H1 (cell line): ENCODE measurements at regions not wholly inside any gene's neighbourhood (a gene's known extent, or its start where the extent isn't known, plus 50 kb on each side); places are given as distances from the start of the nearest gene placed in this dataset.

Experiments
- CTCF ChIA-PET: fragments of 300-600 bp; sonication (Branson Sonifier 250); formaldehyde crosslinking; loops from one replicate; lab custom pipeline; 2021; ENCODE audit not compliant: partially characterized antibody; lab: Charles Lee
- POLR2A ChIA-PET: fragments of 300-600 bp; sonication (Branson Sonifier 250); formaldehyde crosslinking; loops from one replicate; lab custom pipeline; 2021; ENCODE audit warnings: inconsistent platforms; ENCODE audit not compliant: partially characterized antibody; lab: Charles Lee
- DNase-seq, 2 experiments: peaks; one replicate each; pipeline versions ENCODE4 v3.0.0 to v3.0.0-alpha.2; 2010 to 2022; ENCODE audit warnings: low spot score in 2 of 2, low read depth in 1 of 2, mixed read lengths in 1 of 2
- FAIRE-seq: peaks from 2 replicates; lab custom pipeline; 2011; peaks lifted over from hg19 to GRCh38; lab: Jason Lieb, UNC
- H2AFZ ChIP-seq: 2 replicates; pipeline ENCODE4 v1.8.1; 2012; ENCODE audit warnings: low read length, inconsistent platforms
- H2AK5ac ChIP-seq: 2 replicates; pipeline ENCODE4 v1.6.1; 2013; ENCODE audit warnings: low read depth, low read length
- H2BK120ac ChIP-seq: replicated peaks from 2 replicates; pipeline ENCODE3; 2013; ENCODE audit warnings: low read depth, low read length, inconsistent platforms
- H2BK12ac ChIP-seq: 2 replicates; pipeline ENCODE4 v1.6.1; 2013; ENCODE audit warnings: low read depth, low read length
- H2BK15ac ChIP-seq: 2 replicates; pipeline ENCODE4 v1.6.1; 2013; ENCODE audit warnings: low read length
- H2BK20ac ChIP-seq: 2 replicates; pipeline ENCODE4 v1.6.1; 2013; ENCODE audit warnings: low read length
- H2BK5ac ChIP-seq: 2 replicates; pipeline ENCODE4 v1.6.1; 2013; ENCODE audit warnings: low read depth, low read length
- H3K14ac ChIP-seq: 2 replicates; pipeline ENCODE4 v1.6.1; 2013; ENCODE audit warnings: inconsistent platforms; ENCODE audit not compliant: insufficient read length
- H3K18ac ChIP-seq: 2 replicates; pipeline ENCODE4 v1.6.1; 2013; ENCODE audit warnings: low read length; ENCODE audit errors: extremely low read depth
- H3K23ac ChIP-seq: 2 replicates; pipeline ENCODE4 v1.6.1; 2013; ENCODE audit warnings: inconsistent platforms; ENCODE audit not compliant: insufficient read length
- H3K23me2 ChIP-seq: 2 replicates; pipeline ENCODE4 v1.6.1; 2013; ENCODE audit warnings: low read depth, low read length
- H3K27ac ChIP-seq: 2 replicates; pipeline ENCODE4 v1.6.1; 2011; ENCODE audit warnings: low read depth, low read length, inconsistent platforms
- H3K27me3 ChIP-seq, 4 experiments: replicated peaks in 1 of 4; 1 replicate in 1 of 4; 2 replicates in 3 of 4; pipeline versions ENCODE4 v1.6.1 to v1.8.1; 2011 to 2013; ENCODE audit warnings: low read length in 3 of 4, mild to moderate bottlenecking in 3 of 4, inconsistent platforms in 2 of 4, mixed read lengths in 2 of 4, moderate library complexity in 1 of 4; ENCODE audit not compliant: control insufficient read depth in 3 of 4, insufficient read depth in 3 of 4; ENCODE audit errors: extremely low read depth in 1 of 4
- H3K36me3 ChIP-seq, 4 experiments: 2 replicates each; pipeline versions ENCODE4 v1.6.1 to v1.8.1; 2011 to 2013; ENCODE audit warnings: mild to moderate bottlenecking in 4 of 4, low read length in 3 of 4, moderate library complexity in 2 of 4, control low read depth in 1 of 4, inconsistent platforms in 1 of 4; ENCODE audit not compliant: insufficient read depth in 4 of 4, control insufficient read depth in 2 of 4
- H3K4ac ChIP-seq: replicated peaks from 2 replicates; pipeline ENCODE3; 2013; ENCODE audit warnings: low read length, low read depth, mixed read lengths, inconsistent platforms; ENCODE audit not compliant: insufficient read length
- H3K4me1 ChIP-seq, 4 experiments: replicated peaks in 1 of 4; 1 replicate in 1 of 4; 2 replicates in 3 of 4; pipeline versions ENCODE4 v1.6.1 to v1.8.1; 2011 to 2013; ENCODE audit warnings: low read length in 3 of 4, inconsistent platforms in 2 of 4, mixed read lengths in 1 of 4; ENCODE audit not compliant: insufficient read depth in 4 of 4, control insufficient read depth in 3 of 4
- H3K4me2 ChIP-seq, 2 experiments: 2 replicates each; pipeline versions ENCODE4 v1.6.1 to v1.8.1; 2011 to 2013; ENCODE audit warnings: low read depth in 2 of 2, low read length in 2 of 2, control low read depth in 1 of 2, inconsistent platforms in 1 of 2, mild to moderate bottlenecking in 1 of 2; ENCODE audit not compliant: insufficient read depth in 1 of 2
- H3K4me3 ChIP-seq, 4 experiments: fragments of 200-600, 300-600 bp in 1 of 4; sonication (generic), shearing (Covaris generic), sonication (Bioruptor Twin) in 1 of 4; 2 replicates each; pipeline versions ENCODE4 v1.5.1 to v1.8.1; 2011 to 2016; ENCODE audit warnings: low read length in 4 of 4, low read depth in 3 of 4, control low read depth in 2 of 4, inconsistent platforms in 2 of 4, mild to moderate bottlenecking in 2 of 4, mixed read lengths in 1 of 4, moderate library complexity in 1 of 4; ENCODE audit not compliant: insufficient read depth in 2 of 4; ENCODE audit errors: extremely low read depth in 1 of 4
- H3K56ac ChIP-seq: replicated peaks from 2 replicates; pipeline ENCODE3; 2013; ENCODE audit warnings: low read depth, mild to moderate bottlenecking, mixed read lengths, low read length, inconsistent platforms; ENCODE audit not compliant: insufficient read length
- H3K79me1 ChIP-seq: 2 replicates; pipeline ENCODE4 v1.6.1; 2013; ENCODE audit warnings: low read depth, low read length, control low read depth
- H3K79me2 ChIP-seq, 2 experiments: 2 replicates each; pipeline versions ENCODE4 v1.6.1 to v1.8.1; 2012 to 2013; ENCODE audit warnings: low read length in 2 of 2, mild to moderate bottlenecking in 2 of 2, inconsistent platforms in 1 of 2; ENCODE audit not compliant: insufficient read depth in 2 of 2, control insufficient read depth in 1 of 2
- H3K9ac ChIP-seq, 4 experiments: replicated peaks in 1 of 4; 1 replicate in 1 of 4; 2 replicates in 3 of 4; pipeline versions ENCODE4 v1.6.1 to v1.8.1; 2011 to 2013; ENCODE audit warnings: low read depth in 3 of 4, low read length in 3 of 4, control low read depth in 2 of 4, mild to moderate bottlenecking in 2 of 4, moderate library complexity in 2 of 4, inconsistent platforms in 1 of 4; ENCODE audit errors: extremely low read depth in 1 of 4
- H3K9me3 ChIP-seq, 2 experiments: 2 replicates each; pipeline versions ENCODE4 v1.6.1 to v1.8.1; 2012 to 2013; ENCODE audit warnings: mild to moderate bottlenecking in 2 of 2, moderate library complexity in 2 of 2, control low read depth in 1 of 2, inconsistent platforms in 1 of 2, low read depth in 1 of 2, low read length in 1 of 2, mixed read lengths in 1 of 2; ENCODE audit not compliant: insufficient read depth in 2 of 2
- H4K20me1 ChIP-seq, 2 experiments: replicated peaks in 1 of 2; 2 replicates each; pipeline versions ENCODE3 to v1.8.1; 2011 to 2013; ENCODE audit warnings: inconsistent platforms in 2 of 2, low read length in 2 of 2, mild to moderate bottlenecking in 1 of 2; ENCODE audit not compliant: insufficient read depth in 2 of 2, control insufficient read depth in 1 of 2
- H4K5ac ChIP-seq: 2 replicates; pipeline ENCODE4 v1.6.1; 2013; ENCODE audit warnings: low read length, low read depth, mixed read lengths, inconsistent platforms; ENCODE audit not compliant: insufficient read length
- H4K8ac ChIP-seq: 2 replicates; pipeline ENCODE4 v1.8.0; 2013; ENCODE audit warnings: mild to moderate bottlenecking, moderate library complexity, low read length, inconsistent platforms; ENCODE audit not compliant: insufficient read depth; ENCODE audit errors: extremely low read depth
- H4K91ac ChIP-seq: replicated peaks from 2 replicates; pipeline ENCODE3; 2013; ENCODE audit warnings: low read length, mixed read lengths, inconsistent platforms; ENCODE audit not compliant: insufficient read length
- BACH1 ChIP-seq: IDR thresholded peaks from 2 replicates; pipeline ENCODE4 v1.6.1; 2012; ENCODE audit warnings: low read length, improper control_type of control experiment
- CEBPB ChIP-seq: IDR thresholded peaks from 2 replicates; pipeline ENCODE4 v1.6.1; 2012; ENCODE audit warnings: low read depth, low read length
- EP300 ChIP-seq, 2 experiments: IDR thresholded peaks; 1 replicate in 1 of 2; 2 replicates in 1 of 2; pipeline ENCODE4 v1.6.1; 2011 to 2012; ENCODE audit warnings: low read depth in 2 of 2, low read length in 2 of 2, mild to moderate bottlenecking in 2 of 2, borderline replicate concordance in 1 of 2, inconsistent platforms in 1 of 2, moderate library complexity in 1 of 2
- GABPA ChIP-seq: IDR thresholded peaks from 2 replicates; pipeline ENCODE4 v1.6.1; 2011; ENCODE audit warnings: mild to moderate bottlenecking, low read length, moderate library complexity, borderline replicate concordance; ENCODE audit not compliant: insufficient read depth
- JUN ChIP-seq: IDR thresholded peaks from 2 replicates; pipeline ENCODE4 v1.6.1; 2011; ENCODE audit warnings: low read depth, mild to moderate bottlenecking, improper control_type of control experiment, low read length
- KDM1A ChIP-seq: fragments of 200-600, 300-600 bp; sonication (generic); IDR thresholded peaks from 2 replicates; pipeline ENCODE4 v1.7.1; 2016; ENCODE audit warnings: mild to moderate bottlenecking, low read length, borderline replicate concordance
- KDM4A ChIP-seq: IDR thresholded peaks from one replicate; pipeline ENCODE4 v1.7.1; 2012; ENCODE audit warnings: low read depth, mild to moderate bottlenecking, moderate library complexity, low read length, inconsistent platforms; ENCODE audit not compliant: severe bottlenecking
- RFX5 ChIP-seq: IDR thresholded peaks from 2 replicates; pipeline ENCODE4 v1.6.1; 2011; ENCODE audit warnings: low read depth, low read length, improper control_type of control experiment, borderline replicate concordance
- RNF2 ChIP-seq: fragments of 200-900, 300-1000 bp; sonication (generic); IDR thresholded peaks from 2 replicates; pipeline ENCODE4 v1.7.1; 2016; ENCODE audit warnings: borderline replicate concordance, low read depth, mild to moderate bottlenecking, antibody characterized with exemption, low read length; ENCODE audit not compliant: poor library complexity, severe bottlenecking; ENCODE audit errors: missing control alignments
- RXRA ChIP-seq: IDR thresholded peaks from 2 replicates; pipeline ENCODE4 v1.6.1; 2011; ENCODE audit warnings: low read depth, mild to moderate bottlenecking, low read length, moderate library complexity; ENCODE audit not compliant: insufficient read depth
- SP2 ChIP-seq: IDR thresholded peaks from 2 replicates; pipeline ENCODE4 v1.6.1; 2012; ENCODE audit warnings: mild to moderate bottlenecking, low read length, inconsistent platforms
- TCF12 ChIP-seq: IDR thresholded peaks from 2 replicates; pipeline ENCODE4 v1.6.1; 2011; ENCODE audit warnings: low read depth, mild to moderate bottlenecking, low read length
- WGBS, 2 experiments: shearing (Covaris generic) in 1 of 2; methylation state at CpG; one replicate each; pipeline versions ENCODE4 v1.1.6 to v1.1.7; 2013 to 2015; ENCODE audit warnings: low lambda C conversion rate in 2 of 2, mixed read lengths in 2 of 2, inconsistent platforms in 1 of 2, low coverage in 1 of 2, missing lambda C conversion rate in 1 of 2; ENCODE audit not compliant: insufficient replicate concordance in 2 of 2, insufficient coverage in 1 of 2, insufficient read length in 1 of 2; ENCODE audit errors: extremely low coverage in 1 of 2, missing lambda C conversion rate in 1 of 2; 5-methylcytosine and 5-hydroxymethylcytosine counted together

DNA sequence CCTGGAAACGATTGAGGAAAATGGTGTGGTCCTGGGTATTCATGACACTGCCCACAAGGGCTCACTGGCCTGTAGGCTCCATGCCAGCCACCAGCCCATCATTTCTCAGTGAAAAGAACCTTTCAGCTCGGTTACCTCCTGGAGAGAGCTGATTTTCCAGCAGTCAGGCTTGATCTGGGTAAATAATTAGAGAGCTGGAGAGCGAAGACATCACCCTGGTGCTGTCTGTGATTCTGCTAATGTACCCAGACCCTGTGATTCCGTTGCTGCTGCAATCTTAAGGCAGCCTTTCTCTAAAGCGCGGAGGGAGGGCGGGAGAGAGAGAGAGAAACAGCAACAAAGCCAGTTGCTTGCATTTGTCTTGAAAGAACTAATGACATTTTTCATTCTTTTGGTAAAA, 221.9 kb upstream of the TOPAZ1 start:
- ChIA-PET CTCF (interaction anchor here (0.6 to 1.5 kb wide), 8 partner anchors 14 to 171 kb away, joined by 3 to 7 read pairs (median 4); no protein-coding TSS in a partner anchor), POLR2A (interaction anchor here (0.6 to 1.5 kb wide), 6 partner anchors 8 to 1298 kb away, joined by 3 to 6 read pairs (median 4); no protein-coding TSS in a partner anchor)

More for the DNA sequence above, 221.9 kb upstream of the TOPAZ1 start:
- FAIRE-seq (peak; percentile 7), DNase-seq (no peak)
- Histone ChIP-seq H3K4ac (no peak overlapping the region), H3K79me2 (no peaks in the 10 kb centered on the region), H2BK120ac (no peak overlapping the region), H2AK5ac (no peak overlapping the region), H3K14ac (no peak overlapping the region), H3K18ac (peak overlapping the region; percentile 62; the same call in 1 of the 2 replicates), H2BK5ac (no peak overlapping the region), H4K91ac (no peak overlapping the region), H3K56ac (no peak overlapping the region), H3K4me3 (peak overlapping the region in 1 of 4 experiments; percentile 16; a peak in 1 of 8 replicates), H3K36me3 (no peaks in the 10 kb centered on the region), H4K8ac (no peak overlapping the region), H2AFZ (peak overlapping the region; percentile 47; the same call in 1 of the 2 replicates), H2BK12ac (peak overlapping the region; percentile 12; the same call in 1 of the 2 replicates), H3K4me1 (peaks cover 6 to 18% (median 17%) of the 10 kb centered on the region in 4 experiments; a peak in 6 of 7 replicates), H3K23me2 (peaks cover 2% of the 10 kb centered on the region; the same call in 1 of the 2 replicates), H3K79me1 (no peaks in the 10 kb centered on the region), H3K9me3 (no peaks in the 10 kb centered on the region), H2BK15ac (no peak overlapping the region), H3K27ac (no peak overlapping the region), H4K20me1 (no peaks in the 10 kb centered on the region), H3K4me2 (peak overlapping the region; percentile 43 to 92), H4K5ac (no peak overlapping the region), H3K27me3 (peaks cover 3 to 20% (median 16%) of the 10 kb centered on the region in 4 experiments; a peak in 6 of 7 replicates), H3K23ac (no peak overlapping the region), H2BK20ac (no peak overlapping the region), H3K9ac (no peak overlapping the region; a peak in 1 of 7 replicates)
- 21% methylated on average over 7 of the region's 7 CpGs; no CpG with 5 or more reads in 1 of the 2 experiments for WGBS, 2 experiments
- no peak for TF ChIP-seq EP300 (IDR thresholded peaks at IDR 0.05; ENCODE audit: borderline replicate concordance in 1 of 2, low read depth in 2 of 2, low read length in 2 of 2)
- no peak for TF ChIP-seq RNF2
- no peak for TF ChIP-seq SP2
- no peak for TF ChIP-seq KDM4A
- TF ChIP-seq JUN, result no peak
- no peak for TF ChIP-seq RXRA
- no peak for TF ChIP-seq CEBPB
- TF ChIP-seq KDM1A, result no peak
- TF ChIP-seq RFX5, result no peak
- no peak for TF ChIP-seq GABPA
- TF ChIP-seq BACH1, result no peak
- no peak for TF ChIP-seq TCF12
